H1 (cell line): ENCODE measurements at regions not wholly inside any gene's neighbourhood (a gene's known extent, or its start where the extent isn't known, plus 50 kb on each side); places are given as distances from the start of the nearest gene placed in this dataset.

Experiments used
- CTCF ChIA-PET: fragments of 300-600 bp; sonication (Branson Sonifier 250); formaldehyde crosslinking; loops from one replicate; lab custom pipeline; 2021; ENCODE audit not compliant: partially characterized antibody; lab: Charles Lee
- POLR2A ChIA-PET: fragments of 300-600 bp; sonication (Branson Sonifier 250); formaldehyde crosslinking; loops from one replicate; lab custom pipeline; 2021; ENCODE audit warnings: inconsistent platforms; ENCODE audit not compliant: partially characterized antibody; lab: Charles Lee
- DNase-seq, 2 experiments: peaks; one replicate each; pipeline versions ENCODE4 v3.0.0 to v3.0.0-alpha.2; 2010 to 2022; ENCODE audit warnings: low spot score in 2 of 2, low read depth in 1 of 2, mixed read lengths in 1 of 2
- FAIRE-seq: peaks from 2 replicates; lab custom pipeline; 2011; peaks lifted over from hg19 to GRCh38; lab: Jason Lieb, UNC
- H2AFZ ChIP-seq: 2 replicates; pipeline ENCODE4 v1.8.1; 2012; ENCODE audit warnings: low read length, inconsistent platforms
- H2AK5ac ChIP-seq: 2 replicates; pipeline ENCODE4 v1.6.1; 2013; ENCODE audit warnings: low read depth, low read length
- H2BK120ac ChIP-seq: replicated peaks from 2 replicates; pipeline ENCODE3; 2013; ENCODE audit warnings: low read depth, low read length, inconsistent platforms
- H2BK12ac ChIP-seq: 2 replicates; pipeline ENCODE4 v1.6.1; 2013; ENCODE audit warnings: low read depth, low read length
- H2BK15ac ChIP-seq: 2 replicates; pipeline ENCODE4 v1.6.1; 2013; ENCODE audit warnings: low read length
- H2BK20ac ChIP-seq: 2 replicates; pipeline ENCODE4 v1.6.1; 2013; ENCODE audit warnings: low read length
- H2BK5ac ChIP-seq: 2 replicates; pipeline ENCODE4 v1.6.1; 2013; ENCODE audit warnings: low read depth, low read length
- H3K14ac ChIP-seq: 2 replicates; pipeline ENCODE4 v1.6.1; 2013; ENCODE audit warnings: inconsistent platforms; ENCODE audit not compliant: insufficient read length
- H3K18ac ChIP-seq: 2 replicates; pipeline ENCODE4 v1.6.1; 2013; ENCODE audit warnings: low read length; ENCODE audit errors: extremely low read depth
- H3K23ac ChIP-seq: 2 replicates; pipeline ENCODE4 v1.6.1; 2013; ENCODE audit warnings: inconsistent platforms; ENCODE audit not compliant: insufficient read length
- H3K23me2 ChIP-seq: 2 replicates; pipeline ENCODE4 v1.6.1; 2013; ENCODE audit warnings: low read depth, low read length
- H3K27ac ChIP-seq: 2 replicates; pipeline ENCODE4 v1.6.1; 2011; ENCODE audit warnings: low read depth, low read length, inconsistent platforms
- H3K27me3 ChIP-seq, 4 experiments: replicated peaks in 1 of 4; 1 replicate in 1 of 4; 2 replicates in 3 of 4; pipeline versions ENCODE4 v1.6.1 to v1.8.1; 2011 to 2013; ENCODE audit warnings: low read length in 3 of 4, mild to moderate bottlenecking in 3 of 4, inconsistent platforms in 2 of 4, mixed read lengths in 2 of 4, moderate library complexity in 1 of 4; ENCODE audit not compliant: control insufficient read depth in 3 of 4, insufficient read depth in 3 of 4; ENCODE audit errors: extremely low read depth in 1 of 4
- H3K36me3 ChIP-seq, 4 experiments: 2 replicates each; pipeline versions ENCODE4 v1.6.1 to v1.8.1; 2011 to 2013; ENCODE audit warnings: mild to moderate bottlenecking in 4 of 4, low read length in 3 of 4, moderate library complexity in 2 of 4, control low read depth in 1 of 4, inconsistent platforms in 1 of 4; ENCODE audit not compliant: insufficient read depth in 4 of 4, control insufficient read depth in 2 of 4
- H3K4ac ChIP-seq: replicated peaks from 2 replicates; pipeline ENCODE3; 2013; ENCODE audit warnings: low read length, low read depth, mixed read lengths, inconsistent platforms; ENCODE audit not compliant: insufficient read length
- H3K4me1 ChIP-seq, 4 experiments: replicated peaks in 1 of 4; 1 replicate in 1 of 4; 2 replicates in 3 of 4; pipeline versions ENCODE4 v1.6.1 to v1.8.1; 2011 to 2013; ENCODE audit warnings: low read length in 3 of 4, inconsistent platforms in 2 of 4, mixed read lengths in 1 of 4; ENCODE audit not compliant: insufficient read depth in 4 of 4, control insufficient read depth in 3 of 4
- H3K4me2 ChIP-seq, 2 experiments: 2 replicates each; pipeline versions ENCODE4 v1.6.1 to v1.8.1; 2011 to 2013; ENCODE audit warnings: low read depth in 2 of 2, low read length in 2 of 2, control low read depth in 1 of 2, inconsistent platforms in 1 of 2, mild to moderate bottlenecking in 1 of 2; ENCODE audit not compliant: insufficient read depth in 1 of 2
- H3K4me3 ChIP-seq, 4 experiments: fragments of 200-600, 300-600 bp in 1 of 4; sonication (generic), shearing (Covaris generic), sonication (Bioruptor Twin) in 1 of 4; 2 replicates each; pipeline versions ENCODE4 v1.5.1 to v1.8.1; 2011 to 2016; ENCODE audit warnings: low read length in 4 of 4, low read depth in 3 of 4, control low read depth in 2 of 4, inconsistent platforms in 2 of 4, mild to moderate bottlenecking in 2 of 4, mixed read lengths in 1 of 4, moderate library complexity in 1 of 4; ENCODE audit not compliant: insufficient read depth in 2 of 4; ENCODE audit errors: extremely low read depth in 1 of 4
- H3K56ac ChIP-seq: replicated peaks from 2 replicates; pipeline ENCODE3; 2013; ENCODE audit warnings: low read depth, mild to moderate bottlenecking, mixed read lengths, low read length, inconsistent platforms; ENCODE audit not compliant: insufficient read length
- H3K79me1 ChIP-seq: 2 replicates; pipeline ENCODE4 v1.6.1; 2013; ENCODE audit warnings: low read depth, low read length, control low read depth
- H3K79me2 ChIP-seq, 2 experiments: 2 replicates each; pipeline versions ENCODE4 v1.6.1 to v1.8.1; 2012 to 2013; ENCODE audit warnings: low read length in 2 of 2, mild to moderate bottlenecking in 2 of 2, inconsistent platforms in 1 of 2; ENCODE audit not compliant: insufficient read depth in 2 of 2, control insufficient read depth in 1 of 2
- H3K9ac ChIP-seq, 4 experiments: replicated peaks in 1 of 4; 1 replicate in 1 of 4; 2 replicates in 3 of 4; pipeline versions ENCODE4 v1.6.1 to v1.8.1; 2011 to 2013; ENCODE audit warnings: low read depth in 3 of 4, low read length in 3 of 4, control low read depth in 2 of 4, mild to moderate bottlenecking in 2 of 4, moderate library complexity in 2 of 4, inconsistent platforms in 1 of 4; ENCODE audit errors: extremely low read depth in 1 of 4
- H3K9me3 ChIP-seq, 2 experiments: 2 replicates each; pipeline versions ENCODE4 v1.6.1 to v1.8.1; 2012 to 2013; ENCODE audit warnings: mild to moderate bottlenecking in 2 of 2, moderate library complexity in 2 of 2, control low read depth in 1 of 2, inconsistent platforms in 1 of 2, low read depth in 1 of 2, low read length in 1 of 2, mixed read lengths in 1 of 2; ENCODE audit not compliant: insufficient read depth in 2 of 2
- H4K20me1 ChIP-seq, 2 experiments: replicated peaks in 1 of 2; 2 replicates each; pipeline versions ENCODE3 to v1.8.1; 2011 to 2013; ENCODE audit warnings: inconsistent platforms in 2 of 2, low read length in 2 of 2, mild to moderate bottlenecking in 1 of 2; ENCODE audit not compliant: insufficient read depth in 2 of 2, control insufficient read depth in 1 of 2
- H4K5ac ChIP-seq: 2 replicates; pipeline ENCODE4 v1.6.1; 2013; ENCODE audit warnings: low read length, low read depth, mixed read lengths, inconsistent platforms; ENCODE audit not compliant: insufficient read length
- H4K8ac ChIP-seq: 2 replicates; pipeline ENCODE4 v1.8.0; 2013; ENCODE audit warnings: mild to moderate bottlenecking, moderate library complexity, low read length, inconsistent platforms; ENCODE audit not compliant: insufficient read depth; ENCODE audit errors: extremely low read depth
- H4K91ac ChIP-seq: replicated peaks from 2 replicates; pipeline ENCODE3; 2013; ENCODE audit warnings: low read length, mixed read lengths, inconsistent platforms; ENCODE audit not compliant: insufficient read length
- BACH1 ChIP-seq: IDR thresholded peaks from 2 replicates; pipeline ENCODE4 v1.6.1; 2012; ENCODE audit warnings: low read length, improper control_type of control experiment
- CEBPB ChIP-seq: IDR thresholded peaks from 2 replicates; pipeline ENCODE4 v1.6.1; 2012; ENCODE audit warnings: low read depth, low read length
- CREB1 ChIP-seq: IDR thresholded peaks from 2 replicates; pipeline ENCODE4 v1.6.1; 2012; ENCODE audit warnings: inconsistent platforms
- EGR1 ChIP-seq: IDR thresholded peaks from 2 replicates; pipeline ENCODE4 v1.6.1; 2011; ENCODE audit warnings: low read depth, low read length, borderline replicate concordance
- POU5F1 ChIP-seq: IDR thresholded peaks from 2 replicates; pipeline ENCODE4 v1.6.1; 2011; ENCODE audit warnings: low read depth, mild to moderate bottlenecking, low read length, moderate library complexity
- WGBS, 2 experiments: shearing (Covaris generic) in 1 of 2; methylation state at CpG; one replicate each; pipeline versions ENCODE4 v1.1.6 to v1.1.7; 2013 to 2015; ENCODE audit warnings: low lambda C conversion rate in 2 of 2, mixed read lengths in 2 of 2, inconsistent platforms in 1 of 2, low coverage in 1 of 2, missing lambda C conversion rate in 1 of 2; ENCODE audit not compliant: insufficient replicate concordance in 2 of 2, insufficient coverage in 1 of 2, insufficient read length in 1 of 2; ENCODE audit errors: extremely low coverage in 1 of 2, missing lambda C conversion rate in 1 of 2; 5-methylcytosine and 5-hydroxymethylcytosine counted together

GRCh38 chr4:15164571-15164970 lies 162.3 kb downstream of the CPEB2 start:
- no peaks in the 10 kb centered on the region for H3K23me2 ChIP-seq

More at GRCh38 chr4:15164571-15164970, 162.3 kb downstream of the CPEB2 start:
- Histone ChIP-seq H3K27ac (no peak overlapping the region), H3K4me3 (no peak overlapping the region), H2BK15ac (no peak overlapping the region), H3K56ac (no peak overlapping the region), H3K4me2 (no peak overlapping the region), H2AK5ac (no peak overlapping the region), H2AFZ (no peak overlapping the region), H2BK12ac (no peak overlapping the region), H2BK5ac (no peak overlapping the region), H2BK120ac (no peak overlapping the region), H3K36me3 (no peaks in the 10 kb centered on the region), H3K4ac (no peak overlapping the region), H3K79me2 (no peaks in the 10 kb centered on the region), H3K18ac (no peak overlapping the region), H4K8ac (no peak overlapping the region), H3K14ac (no peak overlapping the region), H3K27me3 (peaks cover 0 to 1% (median 0%) of the 10 kb centered on the region in 4 experiments; a peak in 1 of 7 replicates), H4K20me1 (no peaks in the 10 kb centered on the region), H3K79me1 (no peaks in the 10 kb centered on the region), H4K5ac (no peak overlapping the region), H3K9ac (no peak overlapping the region), H4K91ac (no peak overlapping the region), H3K23ac (no peak overlapping the region), H3K9me3 (no peaks in the 10 kb centered on the region), H3K4me1 (peaks cover 0 to 15% (median 0%) of the 10 kb centered on the region in 4 experiments; a peak in 2 of 7 replicates), H2BK20ac (no peak overlapping the region)
- ChIA-PET POLR2A (interaction anchor here (0.7 kb wide), 1 partner anchor 17 kb away, joined by 3 read pairs; no protein-coding TSS in a partner anchor), CTCF (interaction anchor here (0.7 to 1.7 kb wide), 5 partner anchors 22 to 293 kb away, joined by 3 to 4 read pairs (median 3); no protein-coding TSS in a partner anchor)
- no peak for DNase-seq
- no peak for FAIRE-seq
- WGBS, 2 experiments = 83% methylated on average over 3 of the region's 3 CpGs; no CpG with 5 or more reads in 1 of the 2 experiments
- TF ChIP-seq EGR1 (no peak), POU5F1 (no peak), CREB1 (no peak), CEBPB (no peak), BACH1 (no peak)
